NCI-H345 treated with DMSO at 0.1 percent for 48 hours (cell line): ENCODE measurements at regions not wholly inside any gene's neighbourhood (a gene's known extent, or its start where the extent isn't known, plus 50 kb on each side); places are given as distances from the start of the nearest gene placed in this dataset.
A peak's percentile ranks its signal among the peaks of the same experiment; 100 is the strongest.

Source experiments
- DNase-seq: peaks from one replicate; lab custom pipeline; 2025; ENCODE audit not compliant: unreplicated experiment; lab: John Stamatoyannopoulos, UW

DNA sequence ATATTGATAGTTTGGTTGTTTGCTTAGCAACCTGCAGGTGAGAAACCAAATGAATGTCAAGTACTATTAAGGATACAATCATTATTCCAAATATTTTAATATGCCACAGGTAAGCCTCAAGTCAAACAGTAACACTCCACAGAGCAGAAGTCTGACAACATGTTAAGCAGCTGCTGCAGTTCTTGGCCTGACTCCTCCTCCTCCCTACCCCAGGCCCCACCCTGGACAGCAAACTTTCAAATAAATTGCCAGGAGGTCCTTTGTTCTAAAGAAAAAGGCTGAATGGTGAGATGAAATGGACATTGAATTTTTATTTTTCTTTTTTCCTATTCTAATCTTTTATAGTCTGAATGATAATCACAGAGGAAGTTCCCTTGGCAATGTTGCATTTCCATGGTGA is 260.0 kb upstream of the POU2AF2 start:
- DNase-seq, result no peak

DNA sequence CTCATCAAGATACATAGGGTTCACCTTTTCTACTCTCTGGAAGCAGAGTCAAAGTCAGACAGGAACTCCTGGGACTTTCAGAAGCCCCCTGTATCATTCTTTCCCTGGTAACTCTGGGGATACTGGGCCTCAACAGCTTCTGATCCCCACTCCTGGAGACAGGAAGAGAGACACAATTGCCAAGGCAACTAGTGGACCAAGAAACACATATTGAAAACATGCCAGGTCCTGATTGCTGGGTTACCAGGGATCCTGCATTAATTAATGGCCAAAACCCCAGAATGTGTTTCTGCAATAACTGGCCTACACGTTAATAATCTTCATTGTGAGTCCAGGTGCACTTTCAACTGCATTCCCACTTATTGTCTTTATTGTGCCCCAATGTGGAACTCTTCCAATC is 260.8 kb upstream of the POU2AF2 start:
- no peak for DNase-seq

DNA sequence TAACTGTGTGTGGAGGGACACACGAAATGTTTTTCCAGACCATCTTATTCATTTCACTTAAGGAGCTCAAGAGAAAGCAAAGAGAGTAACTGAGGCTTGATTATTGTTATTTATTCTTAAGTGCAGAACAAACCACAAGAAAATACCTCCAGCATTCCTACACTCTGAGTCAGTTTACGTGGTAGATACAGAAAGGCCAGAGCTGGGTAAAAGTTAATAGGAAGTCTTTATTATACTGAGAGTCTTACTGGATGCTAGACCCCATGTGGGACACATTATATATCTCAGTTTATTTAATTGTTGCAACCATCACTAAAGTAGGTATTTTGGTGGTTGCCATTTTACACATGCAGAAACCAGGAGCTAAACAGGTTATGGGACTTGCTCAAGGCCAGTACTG is 261.4 kb upstream of the POU2AF2 start:
- no peak for DNase-seq

DNA sequence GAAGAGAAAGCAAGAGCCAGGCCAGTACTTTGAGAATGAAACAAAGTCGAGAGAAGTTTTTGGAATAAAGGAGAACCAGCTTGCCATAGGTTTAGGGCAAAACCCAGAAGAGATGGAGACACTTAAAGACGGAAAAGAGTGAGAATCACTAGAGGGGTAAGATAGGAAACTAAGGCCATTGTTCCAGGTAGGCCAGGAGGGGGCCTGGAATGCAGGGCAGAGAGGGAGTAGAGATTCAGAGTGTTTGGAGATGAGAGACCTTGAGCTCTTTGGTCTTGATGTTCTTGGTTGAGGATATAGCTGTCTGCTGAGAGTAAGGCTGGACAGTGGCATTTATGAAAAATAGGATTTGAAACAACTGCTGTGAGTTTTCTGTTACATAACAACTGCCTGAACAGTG is 263.3 kb upstream of the POU2AF2 start:
- DNase-seq, result no peak

DNA sequence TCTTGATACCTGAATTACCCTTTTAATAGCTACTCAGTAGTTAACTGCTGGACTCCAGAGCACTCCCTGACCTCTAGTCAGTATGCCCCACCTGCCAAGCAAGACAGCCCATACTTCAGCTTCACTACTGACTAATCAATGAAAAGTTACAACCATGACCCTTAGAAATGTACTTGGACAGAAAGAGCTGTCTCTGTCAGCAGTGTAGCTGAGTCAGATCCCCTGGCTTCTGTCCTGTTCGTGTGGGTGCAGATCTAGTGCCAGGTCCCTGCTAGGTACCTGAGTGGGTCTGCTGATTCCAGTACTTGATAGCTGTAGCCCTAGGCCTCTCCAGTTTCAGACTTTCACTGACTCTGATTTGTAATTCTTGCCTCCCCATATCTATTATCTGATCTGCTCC is 265.8 kb upstream of the POU2AF2 start:
- no peak for DNase-seq

DNA sequence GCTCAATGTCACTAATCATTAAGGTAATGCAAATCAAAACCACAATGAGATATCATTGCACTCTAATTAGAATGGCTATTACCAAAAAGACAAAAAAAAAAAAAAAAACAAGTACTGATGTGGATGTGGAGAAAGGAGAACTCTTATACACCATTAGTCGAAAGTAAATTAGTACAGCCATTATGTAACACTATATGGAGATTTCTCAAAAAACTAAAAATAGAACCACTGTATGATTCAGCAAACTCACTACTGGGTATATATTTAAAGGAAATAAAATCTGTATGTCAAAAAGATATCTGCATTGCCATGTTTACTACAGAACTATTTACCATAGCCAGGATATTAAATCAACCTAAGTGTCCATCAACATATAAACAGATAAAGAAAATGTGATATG is 265.4 kb upstream of the ARHGAP20 start:
- no peak for DNase-seq

DNA sequence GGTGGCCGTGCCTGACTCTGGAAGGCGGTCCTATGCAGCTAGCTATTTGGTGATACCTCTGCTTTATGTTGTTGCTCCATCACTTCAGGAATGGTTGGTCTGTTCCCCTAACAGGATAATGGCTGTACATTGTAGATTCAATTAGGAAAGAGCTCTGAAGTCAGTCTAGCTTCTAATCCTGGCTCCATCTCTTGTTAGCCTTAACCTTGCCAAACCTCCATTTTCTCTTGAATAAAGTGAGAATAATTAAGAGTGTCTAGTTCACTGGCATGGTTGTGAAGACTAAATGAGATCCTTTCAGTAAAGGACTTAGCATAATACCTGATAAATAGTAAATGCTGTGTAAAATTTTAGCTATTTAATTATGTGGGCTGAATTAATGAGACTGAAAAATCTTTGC is 262.5 kb upstream of the ARHGAP20 start:
- no peak for DNase-seq

DNA sequence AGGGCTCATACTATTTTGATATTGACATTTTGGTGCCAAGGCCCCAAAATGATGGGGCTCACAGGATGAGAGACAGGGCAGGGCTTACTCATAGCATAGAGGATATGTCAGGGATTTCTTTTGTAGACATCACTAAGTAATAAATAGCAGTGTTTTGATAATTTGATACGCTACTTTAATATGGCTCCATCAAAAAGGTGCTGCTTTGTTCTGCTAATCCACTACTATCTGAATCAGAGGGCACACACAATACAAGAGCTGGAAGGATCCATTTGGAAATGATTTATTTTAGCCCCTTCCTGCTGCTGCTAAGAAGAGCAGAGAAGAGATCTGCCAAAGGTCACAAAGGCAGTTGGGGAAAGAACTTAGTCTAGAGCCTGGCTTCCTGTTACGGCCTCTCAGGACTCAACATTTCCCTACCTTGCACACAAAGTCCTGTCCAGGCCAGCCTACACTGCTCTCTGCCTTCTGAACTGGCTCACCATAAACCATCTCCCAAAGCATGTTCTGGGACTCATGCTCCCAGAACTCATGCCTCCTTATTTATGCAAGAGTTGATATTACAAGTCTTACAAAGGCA is 261.3 kb upstream of the ARHGAP20 start:
- DNase-seq, result no peak

DNA sequence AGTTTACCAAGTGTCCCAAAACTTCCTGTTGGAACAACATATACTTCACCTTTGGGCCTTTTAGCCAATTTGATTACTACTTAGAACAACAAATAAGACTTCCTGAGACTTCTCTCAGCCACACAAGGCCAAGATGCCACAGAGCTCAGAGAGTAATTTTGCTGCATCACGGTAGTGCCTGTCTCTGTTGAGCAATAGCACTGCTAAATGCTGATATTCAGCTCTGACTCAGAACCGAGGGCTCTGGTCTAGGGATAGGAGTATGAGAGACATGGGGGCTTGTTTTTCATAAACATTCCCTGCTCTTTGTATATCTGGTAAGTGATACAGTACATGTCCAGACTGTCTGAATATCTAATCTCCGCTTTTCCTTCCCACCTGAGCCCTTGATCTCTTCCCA is 260.4 kb upstream of the ARHGAP20 start:
- no peak for DNase-seq

DNA sequence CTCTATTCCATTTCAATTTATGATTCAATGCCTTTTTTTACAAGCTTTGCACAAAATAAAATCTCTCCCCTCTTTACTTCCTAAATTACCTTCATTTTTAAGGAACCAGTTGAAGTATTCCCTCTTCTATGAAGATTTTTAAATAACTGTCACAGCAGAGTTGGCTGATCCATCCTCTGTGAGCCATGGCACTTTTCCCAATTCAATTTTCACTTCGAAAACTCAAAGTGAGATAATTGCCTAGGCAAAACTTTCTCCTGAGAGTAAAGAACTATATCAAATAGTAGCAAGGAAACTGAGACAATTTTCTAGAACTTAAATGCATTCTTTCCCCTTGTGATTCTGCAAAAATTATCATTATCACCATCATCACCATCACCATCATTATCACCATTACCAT is 259.9 kb upstream of the ARHGAP20 start:
- DNase-seq, result no peak

DNA sequence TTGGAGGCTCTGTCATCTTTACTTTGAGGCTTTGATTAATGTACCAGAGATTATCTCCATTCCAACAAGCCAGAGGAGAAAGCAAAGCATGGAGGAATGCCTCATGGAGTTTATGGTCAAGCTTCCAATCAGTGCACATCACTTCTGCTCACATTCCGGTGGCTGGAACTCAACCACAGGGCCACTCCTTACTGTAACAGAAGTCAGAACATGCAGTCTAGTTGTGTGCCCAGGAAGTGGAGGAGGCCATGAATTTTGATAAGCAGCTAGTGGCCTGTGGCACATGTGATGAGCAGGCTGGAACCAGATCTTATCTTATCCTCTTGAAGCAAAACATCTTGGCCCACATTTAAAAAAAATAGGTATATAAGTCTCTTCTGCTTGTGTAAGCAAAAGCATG is 258.9 kb upstream of the ARHGAP20 start:
- no peak for DNase-seq

DNA sequence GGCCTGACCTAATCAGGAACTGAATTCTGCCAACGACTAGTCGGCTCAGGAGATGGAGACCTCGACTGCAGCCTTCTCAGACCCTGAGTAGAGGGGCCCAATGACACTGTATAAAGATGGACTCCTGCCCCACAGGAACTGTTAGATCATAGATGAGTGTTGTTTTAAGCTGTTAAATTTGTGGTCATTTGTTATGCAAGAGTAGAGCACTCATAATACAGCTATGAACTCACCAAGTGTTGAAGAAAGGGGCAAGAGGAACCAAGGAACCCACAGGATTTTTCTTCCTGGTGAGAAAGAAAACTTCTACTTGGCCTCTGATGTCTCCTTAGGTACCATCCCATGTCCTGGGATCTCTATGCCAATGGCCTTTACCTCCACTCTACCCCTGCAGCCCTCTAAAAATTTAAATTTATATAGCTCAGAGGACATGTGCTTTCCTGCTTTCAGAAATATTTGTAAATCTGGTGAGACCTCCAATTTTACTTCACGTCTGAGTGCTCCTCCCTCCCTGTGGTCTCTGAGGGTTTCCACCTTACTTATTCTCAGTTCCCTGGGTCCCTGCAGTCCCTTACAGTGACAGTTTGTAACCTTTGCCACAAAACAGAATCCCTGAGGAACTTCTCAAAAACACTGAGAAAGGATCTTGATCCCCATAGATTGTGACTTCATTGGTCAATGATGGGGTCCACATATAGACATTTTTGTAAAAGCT is 256.3 kb upstream of the ARHGAP20 start:
- DNase-seq, result no peak

DNA sequence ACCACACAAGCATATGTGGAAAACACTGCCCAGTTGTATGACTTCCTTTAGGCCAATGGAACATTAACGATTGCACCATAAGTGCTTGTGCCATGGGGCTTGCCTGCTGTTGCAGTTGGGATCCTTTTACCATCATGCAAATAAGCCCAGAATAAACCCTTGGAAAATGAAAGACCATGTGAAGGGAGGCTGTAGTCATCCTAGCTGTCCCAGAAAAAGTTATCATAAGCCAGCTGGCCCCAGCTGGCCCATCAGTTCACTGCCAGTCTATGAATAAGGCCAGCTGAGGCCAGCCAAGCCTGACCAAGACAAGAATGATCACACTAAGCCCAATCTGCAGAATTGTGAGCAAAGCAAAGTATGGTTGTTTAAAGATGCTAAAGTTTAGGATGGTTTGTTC is 253.9 kb upstream of the ARHGAP20 start:
- no peak for DNase-seq

DNA sequence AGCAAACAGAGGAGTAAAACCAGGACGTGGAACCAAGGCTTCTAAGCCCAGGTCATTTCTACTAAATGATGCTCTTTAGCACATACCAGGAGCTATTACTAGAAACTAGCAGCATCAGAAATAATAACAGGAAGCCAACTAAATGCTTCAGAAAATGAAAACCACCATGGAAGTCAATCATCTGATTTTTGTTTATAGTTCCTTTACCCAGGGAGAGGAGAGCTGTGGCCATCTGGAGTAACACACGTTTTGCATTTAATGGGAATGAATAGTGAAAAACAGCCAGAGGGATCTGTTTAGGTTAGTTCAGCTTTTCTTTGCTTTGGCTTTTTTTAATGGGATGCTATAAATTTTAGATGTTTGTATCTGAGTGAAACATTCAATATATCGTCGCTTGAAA is 250.7 kb upstream of the ARHGAP20 start:
- DNase-seq, result no peak

DNA sequence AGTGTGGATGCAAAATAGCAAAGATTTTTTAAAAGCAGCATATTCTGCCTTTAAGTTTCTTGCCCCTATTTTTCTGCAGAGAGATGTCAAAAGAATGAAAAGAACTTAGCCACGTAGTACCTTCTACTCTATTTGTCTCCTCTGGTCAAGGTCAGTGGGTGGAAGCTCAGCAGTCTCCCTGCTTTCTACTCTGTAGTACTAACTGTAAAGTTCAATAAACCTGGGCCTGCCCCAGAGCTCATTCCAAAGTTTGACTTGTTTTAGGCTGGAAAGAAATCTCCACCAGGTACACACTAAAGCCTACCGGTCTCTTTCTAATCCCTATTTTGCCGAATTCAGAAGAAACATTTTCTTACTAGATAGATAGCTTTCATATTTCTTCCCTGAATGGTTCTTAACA is 247.9 kb upstream of the ARHGAP20 start:
- no peak for DNase-seq

DNA sequence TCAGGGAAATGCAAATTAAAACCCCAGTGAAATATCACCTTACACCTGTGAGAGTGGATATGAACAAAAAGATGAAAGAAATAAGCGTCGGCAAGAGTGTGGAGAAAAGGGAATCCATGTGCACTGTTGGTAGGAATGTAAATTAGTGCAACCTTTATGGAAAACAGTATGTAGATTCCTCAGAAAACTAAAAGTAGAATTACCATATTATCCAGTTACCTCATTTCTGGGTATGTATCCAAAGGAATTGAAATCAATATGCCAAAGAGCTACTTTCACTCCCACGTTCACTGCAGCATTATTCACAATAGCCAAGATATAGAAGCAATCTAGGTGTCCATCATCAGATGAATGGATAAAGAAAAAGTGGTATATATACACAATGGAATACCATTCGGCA is 246.0 kb upstream of the ARHGAP20 start:
- no peak for DNase-seq

DNA sequence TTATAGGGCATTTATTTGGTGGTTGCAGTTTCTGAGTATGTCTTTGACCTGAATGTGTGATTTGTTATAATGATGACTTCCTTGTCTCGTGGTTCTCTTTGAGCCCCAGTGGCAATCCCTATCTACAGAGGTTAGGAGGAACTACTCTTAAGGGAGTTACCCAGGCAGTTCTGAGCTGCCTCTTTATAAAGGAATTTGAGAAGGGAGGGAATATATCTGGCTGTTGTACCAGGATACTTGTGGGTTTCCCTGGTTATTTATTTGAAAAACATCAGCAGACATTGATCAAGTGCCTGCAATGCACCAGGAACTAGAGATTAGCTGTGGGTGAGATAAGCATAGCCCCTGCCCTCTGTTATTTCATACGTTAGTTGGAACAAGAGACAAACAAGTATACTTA is 243.5 kb upstream of the ARHGAP20 start:
- DNase-seq, result no peak

DNA sequence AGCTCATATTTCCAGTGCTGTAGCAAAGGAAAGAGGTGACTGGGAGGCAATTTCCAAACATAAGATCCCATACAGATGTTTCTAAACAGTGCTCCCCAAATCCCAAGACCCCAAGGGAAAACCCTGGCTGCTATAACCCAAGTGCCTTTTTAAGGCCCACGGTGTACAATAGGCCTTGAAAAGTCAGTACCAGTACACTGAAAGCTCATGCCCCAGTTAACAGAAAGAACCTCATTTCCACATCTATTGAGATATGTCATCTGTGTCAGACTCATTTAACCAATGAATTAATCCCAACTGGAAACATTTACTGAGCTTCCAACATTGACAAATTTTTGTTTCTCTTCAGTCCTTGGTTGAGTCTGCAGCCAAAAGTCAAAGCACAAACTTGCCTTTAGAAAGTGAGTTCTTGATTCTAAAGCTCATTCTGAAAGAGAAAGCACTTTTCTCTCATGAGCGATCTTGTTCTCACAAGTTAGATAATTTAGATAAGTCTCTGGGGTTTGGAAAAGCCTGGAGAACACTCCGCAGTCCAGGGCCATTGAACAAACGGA is 239.8 kb upstream of the ARHGAP20 start:
- DNase-seq, result no peak

DNA sequence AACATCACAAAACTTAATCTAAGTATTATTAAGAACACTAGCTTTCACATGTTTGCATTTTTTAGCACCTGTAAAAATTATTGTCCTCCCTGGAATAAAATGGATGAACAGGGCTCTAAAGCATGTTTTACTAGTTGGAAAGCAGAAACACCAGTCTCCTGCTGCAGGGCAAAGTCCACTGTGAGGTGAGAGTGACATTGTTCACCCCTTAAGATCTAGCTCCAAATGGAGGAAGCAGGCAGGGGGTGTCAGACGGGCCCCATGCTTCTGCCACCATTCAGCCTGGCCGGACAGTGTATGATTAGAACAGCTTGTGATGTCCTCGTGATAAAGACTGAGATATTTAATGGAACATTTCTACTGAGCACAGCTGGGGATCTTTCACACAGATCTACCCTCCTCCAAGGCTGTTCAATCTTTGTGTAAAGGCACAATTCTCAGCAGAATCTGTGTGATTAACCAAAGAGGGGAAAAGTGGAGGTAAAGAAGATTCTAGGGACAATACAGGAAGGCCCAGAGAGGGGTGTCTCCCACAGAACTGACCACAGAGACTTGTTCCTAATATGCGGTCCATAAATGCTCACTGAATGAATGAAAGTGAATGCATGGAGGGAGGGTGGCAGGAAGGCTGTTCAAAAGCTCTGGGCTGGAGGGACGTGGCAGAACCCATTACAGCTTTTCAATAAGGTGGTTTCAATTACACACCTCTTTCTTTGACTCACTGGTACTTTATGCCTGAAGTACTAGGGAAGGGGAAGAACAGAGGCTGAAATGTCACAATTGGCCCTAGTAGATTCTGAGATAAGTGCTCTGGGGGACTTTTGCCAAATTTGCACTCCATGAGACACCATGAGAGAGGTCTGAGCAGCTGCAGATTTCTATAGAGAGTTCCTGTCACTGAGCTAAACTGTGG is 239.1 kb upstream of the ARHGAP20 start:
- DNase-seq, result peak; percentile 70

DNA sequence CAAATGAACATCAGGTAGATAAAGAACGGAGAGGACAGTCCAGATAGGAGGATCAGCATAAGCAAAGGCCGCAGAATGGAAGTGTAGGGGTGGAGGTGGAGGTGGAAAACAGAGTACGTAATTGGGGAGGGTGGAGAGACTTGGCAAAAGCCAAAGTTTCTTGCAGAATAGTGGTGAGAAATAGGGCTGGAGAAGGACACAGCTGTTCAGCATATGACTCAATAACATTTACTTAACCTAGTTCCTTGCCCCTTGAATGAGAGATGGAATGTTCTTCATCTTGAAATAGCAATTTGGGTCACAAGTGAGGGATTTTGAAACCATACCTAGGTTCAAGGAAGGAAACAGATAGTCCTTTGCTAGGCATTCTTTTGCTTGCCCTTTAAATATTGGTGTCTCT is 235.9 kb upstream of the ARHGAP20 start:
- DNase-seq, result no peak

DNA sequence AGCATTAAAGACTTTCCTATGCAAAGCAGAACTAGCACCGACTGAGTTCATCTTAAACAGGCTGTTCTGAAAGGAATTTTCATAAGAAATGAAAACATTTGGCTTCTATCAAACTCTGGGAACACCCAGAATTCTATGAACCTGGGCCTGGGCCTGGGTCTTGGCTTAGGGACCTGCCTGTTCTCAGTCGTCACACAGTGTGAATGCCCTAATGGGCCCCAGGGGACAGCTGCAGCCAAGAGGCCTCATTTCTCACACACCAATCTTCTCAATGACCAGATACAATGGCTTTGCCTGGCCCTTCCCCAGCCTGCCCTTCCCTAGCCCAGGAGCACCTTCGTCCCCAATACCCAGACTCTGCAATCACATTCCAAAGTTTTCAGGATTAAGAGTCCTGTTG is 234.9 kb upstream of the ARHGAP20 start:
- DNase-seq, result no peak

DNA sequence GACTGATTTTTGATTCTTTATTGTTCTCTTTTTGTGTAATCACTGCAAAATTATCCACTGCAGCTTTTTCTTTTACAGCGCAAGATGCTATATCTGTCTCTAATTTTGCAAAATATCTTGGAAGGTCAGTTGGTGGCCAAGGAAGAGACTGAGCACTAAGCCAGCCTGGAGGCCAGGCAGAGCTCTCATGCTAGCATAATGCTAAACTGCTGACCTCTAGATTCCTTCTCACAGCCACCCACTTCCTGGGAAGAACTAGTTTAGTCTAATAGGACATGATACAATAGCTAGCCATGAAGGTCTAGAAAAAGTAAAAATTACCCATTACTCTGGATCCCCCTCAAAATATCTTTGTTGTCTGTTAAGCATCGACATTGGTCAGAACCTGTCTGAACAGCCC is 227.2 kb upstream of the ARHGAP20 start:
- DNase-seq, result no peak
